RWPE1 (cell line): ENCODE measurements at regions not wholly inside any gene's neighbourhood (a gene's known extent, or its start where the extent isn't known, plus 50 kb on each side); places are given as distances from the start of the nearest gene placed in this dataset.

Source experiments
- CTCF ChIA-PET: fragments of 350-600 bp; sonication (Branson Sonifier 250); formaldehyde crosslinking; extraction: SDS; loops from one replicate; lab custom pipeline; 2021; lab: Yijun Ruan, JAX
- POLR2A ChIA-PET: fragments of 400-600 bp; formaldehyde crosslinking; extraction: SDS; loops from one replicate; lab custom pipeline; 2020; ENCODE audit warnings: antibody characterized with exemption; ENCODE audit not compliant: low non-redundant PET; lab: Yijun Ruan, JAX
- DNase-seq: peaks from one replicate; pipeline ENCODE4 v3.0.0; 2012; ENCODE audit warnings: low spot score
- H3K27ac ChIP-seq: fragments of 450-650 bp; 2 replicates; pipeline ENCODE4 v1.5.1; 2017
- TF ChIP-seq, protein P1 (sequence below): fragments of 450-650 bp; conservative IDR thresholded peaks from 2 replicates; pipeline ENCODE4 v1.5.1; 2017; ENCODE audit warnings: low read depth, mild to moderate bottlenecking

DNA sequence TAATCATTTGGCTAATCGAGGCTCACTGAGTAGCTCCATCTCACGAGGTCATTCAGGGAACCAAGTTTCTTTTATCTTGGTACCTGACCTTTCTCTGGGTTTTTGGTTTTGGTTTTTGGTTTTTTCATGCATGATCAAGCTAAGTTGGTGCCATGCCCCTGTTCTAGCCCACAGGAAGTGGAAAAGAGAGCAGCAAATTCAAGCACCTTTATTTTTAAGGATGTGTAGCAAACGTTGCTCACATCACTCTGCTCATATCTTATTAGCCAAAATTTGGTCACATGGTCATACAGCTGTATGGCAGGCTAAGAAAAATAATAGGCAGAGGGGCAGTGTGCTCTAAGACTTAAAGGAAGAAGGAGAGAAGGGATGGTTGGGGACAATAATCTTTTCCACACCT, 593.5 kb downstream of the DIAPH3 start:
- TF ChIP-seq, protein P1, sequence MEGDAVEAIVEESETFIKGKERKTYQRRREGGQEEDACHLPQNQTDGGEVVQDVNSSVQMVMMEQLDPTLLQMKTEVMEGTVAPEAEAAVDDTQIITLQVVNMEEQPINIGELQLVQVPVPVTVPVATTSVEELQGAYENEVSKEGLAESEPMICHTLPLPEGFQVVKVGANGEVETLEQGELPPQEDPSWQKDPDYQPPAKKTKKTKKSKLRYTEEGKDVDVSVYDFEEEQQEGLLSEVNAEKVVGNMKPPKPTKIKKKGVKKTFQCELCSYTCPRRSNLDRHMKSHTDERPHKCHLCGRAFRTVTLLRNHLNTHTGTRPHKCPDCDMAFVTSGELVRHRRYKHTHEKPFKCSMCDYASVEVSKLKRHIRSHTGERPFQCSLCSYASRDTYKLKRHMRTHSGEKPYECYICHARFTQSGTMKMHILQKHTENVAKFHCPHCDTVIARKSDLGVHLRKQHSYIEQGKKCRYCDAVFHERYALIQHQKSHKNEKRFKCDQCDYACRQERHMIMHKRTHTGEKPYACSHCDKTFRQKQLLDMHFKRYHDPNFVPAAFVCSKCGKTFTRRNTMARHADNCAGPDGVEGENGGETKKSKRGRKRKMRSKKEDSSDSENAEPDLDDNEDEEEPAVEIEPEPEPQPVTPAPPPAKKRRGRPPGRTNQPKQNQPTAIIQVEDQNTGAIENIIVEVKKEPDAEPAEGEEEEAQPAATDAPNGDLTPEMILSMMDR: no peak
- ChIA-PET POLR2A (no interaction called here), CTCF (no interaction called here)

DNA sequence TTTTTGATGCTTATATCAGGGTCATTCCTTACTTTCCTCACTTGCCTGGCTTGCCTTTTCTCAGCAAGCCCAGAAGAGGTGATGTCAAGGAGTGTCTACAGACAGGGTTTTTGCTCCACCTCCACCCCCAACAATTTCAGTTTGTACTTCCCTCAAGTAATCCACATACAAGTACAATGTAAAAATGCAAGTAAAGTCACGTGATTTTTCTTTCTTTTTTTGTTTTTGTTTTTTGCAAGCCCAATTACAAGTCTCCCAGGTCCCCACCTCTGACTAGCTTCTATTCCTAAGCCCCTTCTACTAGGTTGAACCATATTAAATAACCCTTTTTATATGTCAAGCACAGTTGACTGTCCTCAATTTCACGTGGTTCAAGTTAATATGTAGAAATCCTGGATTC, 579.6 kb downstream of the DIAPH3 start:
- TF ChIP-seq, protein P1: no peak
- no peak for DNase-seq
- POLR2A ChIA-PET: no interaction called here
- CTCF ChIA-PET: no interaction called here
- no peak overlapping the region for H3K27ac ChIP-seq

More for the DNA sequence above, 593.5 kb downstream of the DIAPH3 start:
- DNase-seq: no peak
- H3K27ac ChIP-seq: no peak overlapping the region

DNA sequence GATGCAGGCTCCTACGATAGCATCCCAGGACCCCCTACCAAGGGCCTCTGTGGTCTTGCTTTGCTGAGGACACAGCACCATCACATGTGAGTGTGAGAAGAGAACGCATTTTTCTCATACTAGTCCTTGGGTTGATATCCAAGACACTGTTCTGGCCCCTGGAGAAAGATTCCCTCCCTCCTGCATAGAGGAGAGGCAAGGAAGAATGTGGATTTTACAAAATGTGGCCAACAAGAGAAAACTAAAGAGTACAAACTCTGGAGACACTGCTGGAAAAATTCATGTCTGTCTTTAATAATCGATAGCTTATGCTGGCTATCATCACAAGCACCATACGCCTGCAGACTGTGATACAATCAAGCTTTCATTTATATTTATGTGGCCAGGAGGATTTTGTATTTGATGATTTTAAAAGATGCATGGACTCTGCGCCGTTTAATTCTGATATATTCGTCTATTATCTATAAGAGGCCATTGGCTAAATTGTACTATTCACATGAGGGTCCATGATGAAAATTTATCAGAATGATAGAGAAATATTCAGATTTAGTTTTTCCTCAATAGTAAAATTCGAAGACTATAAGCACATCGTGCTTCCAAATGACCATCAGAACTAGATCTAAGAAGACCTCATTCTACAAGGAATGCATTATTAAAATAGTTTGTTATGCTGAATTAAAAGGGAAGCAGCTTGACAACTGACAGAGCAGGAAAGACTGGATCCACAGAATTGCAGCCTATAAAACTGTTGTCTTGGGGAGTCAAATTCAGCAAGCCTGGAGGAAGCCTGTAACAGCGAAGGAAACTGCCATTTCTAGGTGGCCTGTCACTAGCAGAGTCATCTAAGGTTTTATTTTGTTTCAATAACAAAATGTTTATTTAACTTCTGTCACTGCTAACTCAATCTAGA, 578.7 kb downstream of the DIAPH3 start:
- H3K27ac ChIP-seq: no peak overlapping the region
- no peak for DNase-seq
- TF ChIP-seq, protein P1: no peak
- POLR2A ChIA-PET: no interaction called here
- CTCF ChIA-PET: interaction anchor here (0.8 kb wide), 1 partner anchor 41 kb away, joined by 3 read pairs; no protein-coding TSS in a partner anchor

DNA sequence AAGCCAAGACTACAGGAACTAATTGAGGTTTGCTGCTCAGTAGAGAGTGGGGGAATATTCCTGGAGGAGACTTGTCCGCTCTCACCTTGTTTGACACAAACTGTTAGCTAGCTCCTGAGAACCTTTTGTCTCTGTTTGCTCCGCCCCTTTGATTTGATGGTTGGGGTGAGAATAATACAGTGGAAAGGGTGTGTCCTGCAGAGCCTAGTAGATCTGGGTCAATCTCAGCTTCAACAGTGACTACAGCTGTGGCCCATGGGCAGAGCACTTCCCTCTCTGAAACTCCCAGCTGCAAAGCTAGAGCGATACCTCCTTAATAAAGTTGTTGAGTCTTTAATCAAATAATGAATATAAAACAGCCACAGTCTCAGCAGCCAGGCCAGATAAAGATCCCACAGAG, 576.7 kb downstream of the DIAPH3 start:
- TF ChIP-seq, protein P1: no peak

DNA sequence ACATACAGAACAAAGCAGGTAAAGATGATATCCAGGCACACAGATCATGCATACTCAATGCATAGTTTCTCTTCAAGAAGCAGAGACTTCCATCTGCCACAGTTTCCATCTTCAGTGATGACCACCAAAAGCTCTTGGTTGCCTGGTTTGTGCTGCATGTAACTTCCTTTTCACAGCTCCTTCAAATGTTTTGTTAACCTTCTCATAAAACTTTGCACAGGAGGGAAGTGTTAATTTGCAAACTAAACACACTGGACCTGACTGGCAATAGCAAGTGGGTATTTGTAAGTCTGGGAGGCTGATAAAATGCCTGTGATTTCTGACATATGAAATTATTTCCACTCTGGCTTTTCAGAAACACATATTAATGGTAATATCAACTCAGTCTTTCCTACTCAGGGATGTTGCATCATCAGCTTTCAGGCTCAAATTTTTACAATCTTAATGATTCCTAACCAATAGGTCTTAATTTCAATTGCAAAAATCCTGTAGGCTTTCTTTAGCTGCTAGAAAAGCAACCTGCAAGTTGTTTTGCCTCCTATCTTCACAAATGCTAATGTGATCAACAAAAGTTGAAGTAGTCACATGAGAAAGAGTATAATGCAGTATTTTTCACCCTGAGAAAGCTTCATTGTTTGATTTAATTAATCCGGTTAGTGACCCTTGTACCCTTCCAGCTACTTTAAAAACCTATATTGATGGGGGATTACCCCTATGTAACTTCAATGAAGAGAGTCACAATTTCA, 575.6 kb downstream of the DIAPH3 start:
- no peak overlapping the region for H3K27ac ChIP-seq
- CTCF ChIA-PET: no interaction called here
- POLR2A ChIA-PET: no interaction called here
- TF ChIP-seq, protein P1: no peak
- DNase-seq: no peak

More for the DNA sequence above, 576.7 kb downstream of the DIAPH3 start:
- no peak for DNase-seq
- CTCF ChIA-PET: interaction anchor here (0.7 kb wide), 1 partner anchor 259 kb away, joined by 3 read pairs; no protein-coding TSS in a partner anchor
- H3K27ac ChIP-seq: no peak overlapping the region
- POLR2A ChIA-PET: no interaction called here

DNA sequence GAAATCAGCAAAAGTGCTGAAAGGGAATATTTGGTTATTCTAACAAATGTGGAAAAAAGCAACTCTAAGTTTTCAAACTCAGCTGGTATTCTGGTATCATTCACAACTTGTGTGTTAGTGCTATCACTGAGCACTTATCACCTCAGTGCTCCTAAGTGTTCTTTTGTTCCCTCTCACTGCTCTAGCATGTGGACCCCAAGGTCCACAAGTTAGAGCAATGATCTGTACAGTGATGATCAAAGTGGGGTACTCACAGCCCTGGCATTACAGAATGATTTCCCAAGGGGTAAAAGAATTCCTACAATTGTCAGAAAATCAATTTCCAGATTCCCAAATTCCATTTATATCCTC, 575.0 kb downstream of the DIAPH3 start:
- no peak for DNase-seq
- TF ChIP-seq, protein P1: no peak
- no peak overlapping the region for H3K27ac ChIP-seq
- POLR2A ChIA-PET: no interaction called here
- CTCF ChIA-PET: no interaction called here
